ENCODE measurements at regions not wholly inside any gene's neighbourhood (a gene's known extent, or its start where the extent isn't known, plus 50 kb on each side); places are given as distances from the start of the nearest gene placed in this dataset.

- H3K36me3 ChIP-seq, result no peaks in the 10 kb centered on the region
- no peak for ATAC-seq
- H3K27ac ChIP-seq, result no peak overlapping the region
- H3K4me1 ChIP-seq, result peaks cover 0 to 9% of the 10 kb centered on the region in 2 donors
- intact Hi-C loops (cut with DNase I), result no loop called here
- TF ChIP-seq CTCF (IDR thresholded peaks at IDR 0.05), result no peak
- H3K27me3 ChIP-seq, result no peaks in the 10 kb centered on the region
- no peak for DNase-seq
- no peaks in the 10 kb centered on the region for H3K9me3 ChIP-seq
- no peak overlapping the region for H3K4me3 ChIP-seq
Observed at GRCh38 chr10:4076983-4077382, 292.0 kb upstream of the KLF6 start.

GRCh38 chr10:4075443-4075842, 290.4 kb upstream of the KLF6 start:
- intact Hi-C loops (cut with DNase I), result no loop called here
- ATAC-seq, result no peak
- no peak overlapping the region for H3K4me3 ChIP-seq
- H3K27me3 ChIP-seq, result no peaks in the 10 kb centered on the region
- no peaks in the 10 kb centered on the region for H3K36me3 ChIP-seq
- H3K4me1 ChIP-seq, result peaks cover 0 to 4% of the 10 kb centered on the region in 2 donors
- no peak for DNase-seq
- no peak for TF ChIP-seq CTCF (IDR thresholded peaks at IDR 0.05)
- no peak overlapping the region for H3K27ac ChIP-seq
- no peaks in the 10 kb centered on the region for H3K9me3 ChIP-seq

DNA sequence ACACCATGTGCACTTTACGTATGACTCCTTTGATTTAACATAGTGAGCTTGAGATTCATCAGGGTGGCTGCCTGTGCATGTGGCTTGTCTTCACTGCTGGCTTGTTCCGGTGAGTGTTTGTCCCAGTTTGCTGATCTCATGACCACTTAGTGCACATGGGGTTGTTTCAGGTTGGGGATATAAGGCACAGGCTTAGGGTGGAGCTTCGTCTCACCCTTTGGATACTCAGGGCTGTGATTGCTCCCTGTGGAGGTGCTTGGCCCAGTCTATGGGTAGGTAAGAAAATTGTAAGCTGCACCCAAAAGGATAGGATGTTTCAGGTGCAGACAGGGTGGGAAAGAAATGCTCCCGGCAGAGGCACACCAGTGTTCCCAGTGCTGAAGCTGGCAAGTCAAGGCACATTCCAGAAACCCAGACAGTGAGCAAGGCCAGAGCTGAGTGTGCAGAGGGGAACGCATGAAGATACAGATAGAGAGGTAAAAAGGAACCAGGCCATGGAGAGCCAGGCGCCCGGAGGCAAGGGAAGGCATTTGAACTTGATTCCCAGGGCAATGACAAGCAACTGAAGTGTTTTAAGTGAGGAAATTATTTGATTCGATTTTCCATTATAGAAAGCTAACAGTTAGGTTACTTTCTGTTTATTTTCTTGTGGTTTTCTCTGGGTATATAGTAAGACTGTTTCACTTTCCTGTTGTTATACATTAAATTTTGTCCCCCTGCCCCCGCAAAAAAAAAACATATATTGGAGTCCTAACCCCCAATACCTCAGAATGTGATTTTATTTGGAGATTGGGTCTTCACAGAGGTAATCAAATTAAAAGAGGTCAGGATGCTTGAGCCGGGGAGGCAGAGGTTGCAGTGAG, 289.8 kb upstream of the KLF6 start:
- intact Hi-C loops (cut with DNase I), result no loop called here
- Histone ChIP-seq H3K27me3 (no peaks in the 10 kb centered on the region), H3K36me3 (no peaks in the 10 kb centered on the region), H3K27ac (no peak overlapping the region), H3K4me3 (no peak overlapping the region), H3K9me3 (no peaks in the 10 kb centered on the region), H3K4me1 (no peaks in the 10 kb centered on the region)
- TF ChIP-seq CTCF (IDR thresholded peaks at IDR 0.05), result no peak
- no peak for ATAC-seq
- no peak for DNase-seq

- intact Hi-C loops (cut with DNase I), result no loop called here
- Histone ChIP-seq H3K9me3 (no peaks in the 10 kb centered on the region), H3K4me1 (no peaks in the 10 kb centered on the region), H3K27ac (no peak overlapping the region), H3K36me3 (no peaks in the 10 kb centered on the region), H3K4me3 (no peak overlapping the region), H3K27me3 (no peaks in the 10 kb centered on the region)
- DNase-seq (no peak), ATAC-seq (no peak)
- TF ChIP-seq CTCF (IDR thresholded peaks at IDR 0.05), result no peak
Observed at GRCh38 chr10:4073912-4074311, 288.9 kb upstream of the KLF6 start.

DNA sequence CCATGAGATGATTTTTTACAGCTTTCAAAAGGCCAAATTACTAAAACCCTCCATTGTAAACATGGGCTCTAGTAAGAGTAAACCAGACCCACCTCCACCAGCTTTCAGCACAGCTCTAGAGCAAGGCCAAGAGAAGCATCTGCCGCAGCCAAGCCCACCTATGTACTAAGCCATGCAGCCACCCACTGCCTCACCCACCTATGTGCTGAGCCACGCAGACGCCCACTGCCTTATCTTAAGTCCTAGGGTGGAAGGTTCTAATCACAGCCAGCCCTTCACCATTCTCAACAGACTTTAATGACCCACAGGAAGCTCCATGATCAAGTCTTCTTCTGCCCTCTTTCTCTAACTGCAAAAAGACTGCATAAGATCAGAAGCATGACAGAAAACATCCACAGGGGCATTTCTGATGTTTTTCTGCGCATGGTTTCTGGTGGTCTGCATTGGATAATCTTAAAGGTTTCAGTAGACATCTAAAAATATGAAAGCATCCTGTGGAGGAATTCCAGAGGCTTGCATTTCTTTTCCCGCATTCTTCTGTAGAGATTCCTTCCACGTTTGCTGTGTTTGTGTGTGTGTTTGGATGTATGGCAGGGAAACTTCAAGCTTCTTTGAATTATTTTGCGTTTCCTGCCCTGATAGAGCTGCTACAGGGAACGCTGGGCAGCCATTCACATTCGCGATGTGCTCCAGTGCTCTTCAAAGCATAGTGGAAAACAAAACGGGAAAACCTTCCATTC, 286.1 kb upstream of the KLF6 start:
- ATAC-seq, result no peak
- intact Hi-C loops (cut with DNase I), result no loop called here

More for the DNA sequence above, 286.1 kb upstream of the KLF6 start:
- Histone ChIP-seq H3K9me3 (no peaks in the 10 kb centered on the region), H3K27ac (no peak overlapping the region), H3K4me3 (no peak overlapping the region), H3K27me3 (no peaks in the 10 kb centered on the region), H3K36me3 (no peaks in the 10 kb centered on the region), H3K4me1 (peaks cover 0 to 14% of the 10 kb centered on the region in 2 donors)
- no peak for TF ChIP-seq CTCF (IDR thresholded peaks at IDR 0.05)
- DNase-seq, result no peak

All from left lung (tissue), 4 donors.